Motor neuron (in vitro differentiated cells): ENCODE measurements at regions not wholly inside any gene's neighbourhood (a gene's known extent, or its start where the extent isn't known, plus 50 kb on each side); places are given as distances from the start of the nearest gene placed in this dataset.

Experiments used
- ATAC-seq, 8 experiments: fragments of 200-7000 bp; cut with Tn5 transposase; replicated peaks in 6 of 8; 2 replicates each; pipeline ENCODE4 v1.8.0; 2021; ENCODE audit warnings: mild to moderate bottlenecking in 8 of 8, moderate library complexity in 8 of 8
- H3K27ac ChIP-seq, 2 donors: fragments of 250-450 bp; sonication (Bioruptor Pico); 2 replicates each; pipeline ENCODE4 v1.9.0; 2021; ENCODE audit warnings: antibody characterized with exemption in 2 of 2, mild to moderate bottlenecking in 2 of 2, moderate library complexity in 1 of 2
- H3K4me1 ChIP-seq, 2 donors: fragments of 250-450 bp; sonication (Bioruptor Pico); replicated peaks in 1 of 2; 2 replicates each; pipeline ENCODE4 v1.6.1; 2021; ENCODE audit warnings: antibody characterized with exemption in 2 of 2, mild to moderate bottlenecking in 2 of 2, moderate library complexity in 1 of 2
- H3K4me3 ChIP-seq, 5 donors: fragments of 250-450 bp; sonication (Bioruptor Pico); 2 replicates each; pipeline ENCODE4 v1.9.0; 2021; ENCODE audit warnings: antibody characterized with exemption in 5 of 5, mild to moderate bottlenecking in 5 of 5, moderate library complexity in 4 of 5
- WGBS, 10 experiments: fragments of 450-650 bp; shearing (Covaris generic); methylation state at CpG; one replicate each; pipeline ENCODE4 v1.0.0; 2022; 5-methylcytosine and 5-hydroxymethylcytosine counted together
- in situ Hi-C, 9 experiments: fragments of 400-800 bp; cut with MboI; loops; one replicate each; pipeline ENCODE4 v1.15.0; 2021; ENCODE audit warnings: low sequenced_read_pairs in 9 of 9, low pct_unique_long_range_greater_than_20kb in 2 of 9; ENCODE audit not compliant: unreplicated experiment in 9 of 9

- 70 to 87% (median 80%) methylated on average over 1 to 7 of the region's 19 CpGs; no CpG with 5 or more reads in 5 of the 10 experiments for WGBS, 10 experiments
- H3K4me3 ChIP-seq, result no peak overlapping the region
- no peaks in the 10 kb centered on the region for H3K4me1 ChIP-seq
- no peak for ATAC-seq
- H3K27ac ChIP-seq, result no peak overlapping the region
- in situ Hi-C loops, result no loop called here
Observed at GRCh38 chr17:22453181-22453580, 760.9 kb downstream of the KCNJ18 start.

DNA sequence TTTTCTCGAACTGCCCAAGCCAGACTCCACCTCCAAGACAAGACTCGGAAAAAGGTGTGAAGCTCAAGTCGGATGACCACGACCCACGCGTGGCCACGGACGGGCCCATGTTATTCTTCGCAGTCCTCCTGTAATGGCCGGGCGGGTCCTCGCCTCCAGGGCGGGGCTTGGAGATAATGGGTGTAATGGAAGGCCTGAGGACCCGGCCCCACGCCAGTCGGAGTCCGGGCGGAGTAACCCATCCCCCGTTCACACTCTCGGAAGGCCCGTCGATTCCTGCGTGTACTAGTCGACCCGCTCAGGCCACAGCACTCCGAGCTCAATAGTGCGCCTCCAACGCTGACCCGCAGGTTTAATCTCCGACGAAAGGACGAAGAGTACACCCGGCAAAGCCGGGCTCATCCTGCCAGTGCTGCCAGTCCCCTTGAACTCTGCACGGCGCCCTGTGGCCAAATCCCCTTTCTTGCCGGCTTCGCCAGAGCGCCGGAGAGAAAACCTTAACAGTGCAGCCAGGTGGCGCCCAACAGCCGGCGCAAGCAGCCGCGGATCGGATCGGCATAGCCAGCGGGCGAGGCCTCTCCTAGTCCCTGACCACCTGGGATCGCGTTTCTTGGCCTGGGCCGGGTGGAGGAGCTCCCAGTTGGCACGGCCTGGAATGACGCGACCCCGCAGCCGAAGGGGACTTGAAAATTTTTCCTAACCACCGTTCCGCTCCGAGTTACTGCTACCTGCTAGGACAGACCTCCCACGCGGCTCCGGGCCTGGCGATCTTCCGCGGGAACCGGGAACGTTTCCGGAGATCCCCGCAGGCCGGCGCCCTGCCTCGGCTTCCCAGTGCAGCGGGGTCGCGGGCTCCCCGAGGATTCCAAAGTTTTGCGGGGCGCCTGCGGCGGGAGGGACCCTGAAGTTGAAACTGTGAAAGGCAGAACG is 762.0 kb downstream of the KCNJ18 start:
- no peak overlapping the region for H3K4me3 ChIP-seq
- ATAC-seq, result no peak
- H3K4me1 ChIP-seq, result no peaks in the 10 kb centered on the region
- in situ Hi-C loops, result no loop called here
- no peak overlapping the region for H3K27ac ChIP-seq
- WGBS, 10 experiments, result 50 to 87% (median 80%) methylated on average over 2 to 16 of the region's 82 CpGs; no CpG with 5 or more reads in 1 of the 10 experiments

- WGBS, 10 experiments, result 24 to 40% (median 37%) methylated on average over 1 to 5 of the region's 12 CpGs; no CpG with 5 or more reads in 6 of the 10 experiments
Observed at GRCh38 chr17:22459331-22459952, 767.1 kb downstream of the KCNJ18 start.

DNA sequence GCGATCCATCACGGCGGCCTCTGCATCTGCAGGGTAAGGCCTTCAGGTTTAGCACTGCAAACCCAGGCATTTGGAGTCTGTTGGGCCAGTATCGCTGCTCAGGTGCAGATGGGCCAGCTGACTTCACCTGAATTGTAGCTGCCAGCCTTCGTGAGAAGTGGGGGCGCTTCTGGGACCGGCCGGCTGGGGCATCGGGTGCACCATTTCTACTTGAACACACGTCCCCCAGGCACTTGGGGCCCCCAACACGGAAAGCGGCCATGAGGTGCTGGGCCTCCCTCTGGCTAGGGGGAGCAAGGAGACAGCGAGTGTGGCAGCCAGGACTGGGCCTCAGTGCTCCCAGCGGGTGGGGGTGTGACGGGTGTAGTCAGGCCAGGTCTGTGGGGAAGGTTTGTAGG is 767.6 kb downstream of the KCNJ18 start:
- in situ Hi-C loops, result no loop called here
- no peak overlapping the region for H3K4me3 ChIP-seq
- 40 to 100% (median 67%) methylated on average over 1 to 3 of the region's 15 CpGs; no CpG with 5 or more reads in 6 of the 10 experiments for WGBS, 10 experiments
- ATAC-seq, result no peak
- no peaks in the 10 kb centered on the region for H3K4me1 ChIP-seq
- no peak overlapping the region for H3K27ac ChIP-seq

More at GRCh38 chr17:22459331-22459952, 767.1 kb downstream of the KCNJ18 start:
- Histone ChIP-seq H3K4me3 (no peak overlapping the region), H3K4me1 (no peaks in the 10 kb centered on the region), H3K27ac (no peak overlapping the region)
- in situ Hi-C loops, result no loop called here
- ATAC-seq, result no peak

DNA sequence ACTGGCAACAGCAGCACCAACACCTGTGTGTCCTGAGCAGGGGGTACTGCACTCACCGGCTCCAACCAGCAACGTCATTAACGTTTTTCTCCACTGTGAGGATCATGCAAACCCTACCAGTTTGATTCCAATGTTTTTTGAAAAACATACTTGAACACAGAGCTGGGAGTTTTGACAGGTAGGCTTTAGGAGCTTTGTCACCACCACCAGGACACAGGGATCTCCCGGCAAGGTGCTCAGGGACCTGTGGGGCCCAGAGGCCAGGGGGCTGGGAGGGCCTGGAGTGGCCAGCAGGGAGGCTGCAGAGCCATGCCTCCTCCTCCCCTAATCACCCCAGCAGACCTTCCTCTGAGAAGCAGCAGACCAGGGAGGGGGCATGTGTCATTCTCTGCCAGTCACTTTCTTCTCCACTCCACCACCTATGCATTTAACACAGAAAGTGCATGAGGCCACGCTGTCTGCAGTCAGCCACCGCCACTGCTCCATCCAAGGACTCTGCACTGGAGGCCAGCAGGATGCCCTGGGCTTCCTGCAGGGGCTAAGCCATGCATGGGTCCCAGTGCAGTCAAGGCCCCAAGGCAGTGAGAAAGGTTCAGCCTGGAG is 768.2 kb downstream of the KCNJ18 start:
- in situ Hi-C loops, result no loop called here
- Histone ChIP-seq H3K4me1 (no peaks in the 10 kb centered on the region), H3K27ac (no peak overlapping the region), H3K4me3 (no peak overlapping the region)
- ATAC-seq, result no peak
- WGBS, 10 experiments, result 0 to 60% (median 18%) methylated on average over 1 to 2 of the region's 6 CpGs; no CpG with 5 or more reads in 7 of the 10 experiments

- no peak overlapping the region for H3K27ac ChIP-seq
- in situ Hi-C loops, result no loop called here
- no peaks in the 10 kb centered on the region for H3K4me1 ChIP-seq
- no peak for ATAC-seq
- WGBS, 10 experiments, result 0 to 70% (median 14%) methylated on average over 1 to 11 of the region's 14 CpGs; no CpG with 5 or more reads in 3 of the 10 experiments
- H3K4me3 ChIP-seq, result no peak overlapping the region
Observed at GRCh38 chr17:22461460-22462145, 769.3 kb downstream of the KCNJ18 start.

DNA sequence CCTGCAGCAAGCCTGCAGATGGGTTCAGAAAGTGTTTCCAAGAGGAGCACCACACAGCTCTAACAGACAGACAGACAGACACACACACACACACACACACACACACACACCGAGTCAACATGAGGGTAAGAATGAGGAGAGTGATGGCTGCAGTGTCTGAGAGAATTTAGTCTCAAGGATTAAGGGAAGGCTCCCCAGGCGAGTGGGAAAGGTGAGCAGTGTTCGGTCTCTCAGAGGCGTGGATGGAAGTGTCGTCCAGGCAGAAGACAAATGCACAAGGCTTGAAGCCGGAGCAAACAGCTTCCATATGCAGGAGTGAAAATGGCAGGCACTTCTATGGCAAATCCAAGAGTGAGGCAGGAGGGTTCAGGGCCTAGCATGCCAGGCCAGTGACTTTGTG is 770.1 kb downstream of the KCNJ18 start:
- Histone ChIP-seq H3K4me3 (no peak overlapping the region), H3K4me1 (no peaks in the 10 kb centered on the region), H3K27ac (no peak overlapping the region)
- ATAC-seq, result no peak
- in situ Hi-C loops, result no loop called here
- WGBS, 10 experiments, result 0 to 56% (median 47%) methylated on average over 1 to 5 of the region's 6 CpGs; no CpG with 5 or more reads in 4 of the 10 experiments

- 0 to 81% (median 44%) methylated on average over 1 to 11 of the region's 13 CpGs; no CpG with 5 or more reads in 2 of the 10 experiments for WGBS, 10 experiments
- Histone ChIP-seq H3K4me3 (no peak overlapping the region), H3K4me1 (no peaks in the 10 kb centered on the region), H3K27ac (no peak overlapping the region)
- no peak for ATAC-seq
- in situ Hi-C loops, result no loop called here
Observed at GRCh38 chr17:22463110-22463850, 771.0 kb downstream of the KCNJ18 start.

DNA sequence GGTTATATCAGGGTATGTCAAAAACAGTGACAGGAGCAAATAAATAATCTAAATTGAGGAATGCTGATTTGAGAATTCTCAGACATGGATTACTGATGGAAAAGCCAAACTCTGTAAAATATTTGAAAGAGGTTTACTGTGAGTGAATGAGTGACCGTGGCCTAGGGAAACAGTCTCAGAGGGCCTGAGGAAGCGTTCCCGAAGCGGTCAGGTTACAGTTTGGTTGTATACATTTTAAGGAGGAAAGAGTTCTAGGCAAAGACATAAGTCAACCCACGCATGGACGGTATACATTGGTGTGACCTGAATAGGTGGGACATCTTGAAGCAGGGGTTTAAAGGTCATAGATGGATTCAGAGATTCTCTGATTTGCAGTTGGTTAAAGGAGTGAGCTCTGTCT is 771.7 kb downstream of the KCNJ18 start:
- Histone ChIP-seq H3K27ac (no peak overlapping the region), H3K4me3 (no peak overlapping the region), H3K4me1 (no peaks in the 10 kb centered on the region)
- in situ Hi-C loops, result no loop called here
- 17 to 100% (median 50%) methylated on average over 1 to 6 of the region's 6 CpGs; no CpG with 5 or more reads in 3 of the 10 experiments for whole genome bisulfite sequencing, 10 experiments
- no peak for ATAC-seq

DNA sequence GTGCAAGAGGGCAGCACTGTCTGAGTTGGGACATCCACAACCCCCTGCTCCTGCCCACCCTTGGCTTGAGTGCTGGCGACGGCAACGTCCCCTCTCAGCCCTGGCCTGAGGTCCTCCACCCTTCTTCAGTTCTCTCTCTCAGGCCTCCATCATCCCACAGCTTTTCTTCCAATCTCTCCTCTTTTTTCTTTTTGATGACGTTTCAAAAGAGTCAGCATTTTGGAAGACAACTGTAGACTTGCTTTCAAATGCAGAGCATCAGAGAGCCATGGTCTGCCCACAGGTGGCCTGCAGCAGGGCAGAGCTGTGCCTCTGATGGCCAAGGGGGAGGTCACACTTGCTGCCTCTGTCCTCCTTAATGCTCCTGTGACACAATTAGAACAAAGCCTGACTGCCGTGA is 775.4 kb downstream of the KCNJ18 start:
- Histone ChIP-seq H3K4me1 (no peaks in the 10 kb centered on the region), H3K27ac (no peak overlapping the region), H3K4me3 (no peak overlapping the region)
- ATAC-seq, result no peak
- in situ Hi-C loops, result no loop called here
- WGBS, 10 experiments, result 0 to 80% (median 14%) methylated on average over 1 to 4 of the region's 5 CpGs; no CpG with 5 or more reads in 4 of the 10 experiments

GRCh38 chr17:22469101-22469880 is 777.0 kb downstream of the KCNJ18 start:
- in situ Hi-C loops, result no loop called here
- WGBS, 10 experiments, result 0 to 80% (median 64%) methylated on average over 1 to 7 of the region's 9 CpGs; no CpG with 5 or more reads in 3 of the 10 experiments
- H3K4me1 ChIP-seq, result no peaks in the 10 kb centered on the region
- H3K27ac ChIP-seq, result no peak overlapping the region
- ATAC-seq, result no peak
- no peak overlapping the region for H3K4me3 ChIP-seq

GRCh38 chr17:22469941-22470340 is 777.6 kb downstream of the KCNJ18 start:
- H3K27ac ChIP-seq, result no peak overlapping the region
- 0 to 60% (median 18%) methylated on average over 1 to 4 of the region's 4 CpGs for WGBS, 10 experiments
- in situ Hi-C loops, result no loop called here

More at GRCh38 chr17:22469941-22470340, 777.6 kb downstream of the KCNJ18 start:
- Histone ChIP-seq H3K4me1 (no peaks in the 10 kb centered on the region), H3K4me3 (no peak overlapping the region)
- no peak for ATAC-seq
